ENCODE measurements at regions not wholly inside any gene's neighbourhood (a gene's known extent, or its start where the extent isn't known, plus 50 kb on each side); places are given as distances from the start of the nearest gene placed in this dataset.

- H2BK120ac ChIP-seq (ENCODE audit: insufficient read depth, low read length, poor library complexity): no peak overlapping the region
- no peak overlapping the region for H3K27ac ChIP-seq (ENCODE audit: low read depth, low read length)
- no peak overlapping the region for H3K14ac ChIP-seq (ENCODE audit: low read length)
- no peak overlapping the region for H3K4me2 ChIP-seq (ENCODE audit: low read length)
- H2BK5ac ChIP-seq (ENCODE audit: low read depth, low read length, poor library complexity): no peak overlapping the region
- H3K18ac ChIP-seq (ENCODE audit: low read length): no peak overlapping the region
- H4K12ac ChIP-seq (ENCODE audit: low read depth, low read length): no peak overlapping the region
- H3K9me3 ChIP-seq (ENCODE audit: insufficient read depth, low read depth, low read length): no peaks in the 10 kb centered on the region
- H4K91ac ChIP-seq (ENCODE audit: low read depth, low read length): no peak overlapping the region
- no peaks in the 10 kb centered on the region for H3K79me2 ChIP-seq (ENCODE audit: control insufficient read depth, insufficient read depth, low read length, poor library complexity)
- no peaks in the 10 kb centered on the region for H3K36me3 ChIP-seq (ENCODE audit: control insufficient read depth in 1 of 2, insufficient read depth in 2 of 2, low read length in 2 of 2)
- no peak overlapping the region for H3K4me3 ChIP-seq (ENCODE audit: low read depth, low read length)
- no peak overlapping the region for H3K9ac ChIP-seq (ENCODE audit: low read length)
- H3K4ac ChIP-seq (ENCODE audit: low read depth, low read length): no peak overlapping the region
- H3K27me3 ChIP-seq (ENCODE audit: insufficient read depth, low read length): no peaks in the 10 kb centered on the region
- no peak for DNase-seq
- no peak overlapping the region for H2BK12ac ChIP-seq (ENCODE audit: low read length)
- no peak overlapping the region for H4K8ac ChIP-seq (ENCODE audit: low read depth, low read length)
- no peak overlapping the region for H3K23ac ChIP-seq (ENCODE audit: low read length)
- WGBS (ENCODE audit: extremely low coverage, insufficient coverage, insufficient read length): no CpG with 5 or more reads among the region's 5 CpGs
- H3K79me1 ChIP-seq (ENCODE audit: low read length): no peaks in the 10 kb centered on the region
- H3K4me1 ChIP-seq (ENCODE audit: control insufficient read depth in 1 of 2, insufficient read depth in 2 of 2, low read length in 2 of 2): no peaks in the 10 kb centered on the region
- no peak overlapping the region for H2AK5ac ChIP-seq (ENCODE audit: low read length)
- H2AFZ ChIP-seq (ENCODE audit: insufficient read depth, low read length, poor library complexity): no peak overlapping the region
Measured at GRCh38 chr18:1840878-1841277, 730.4 kb downstream of the METTL4 start.

DNA sequence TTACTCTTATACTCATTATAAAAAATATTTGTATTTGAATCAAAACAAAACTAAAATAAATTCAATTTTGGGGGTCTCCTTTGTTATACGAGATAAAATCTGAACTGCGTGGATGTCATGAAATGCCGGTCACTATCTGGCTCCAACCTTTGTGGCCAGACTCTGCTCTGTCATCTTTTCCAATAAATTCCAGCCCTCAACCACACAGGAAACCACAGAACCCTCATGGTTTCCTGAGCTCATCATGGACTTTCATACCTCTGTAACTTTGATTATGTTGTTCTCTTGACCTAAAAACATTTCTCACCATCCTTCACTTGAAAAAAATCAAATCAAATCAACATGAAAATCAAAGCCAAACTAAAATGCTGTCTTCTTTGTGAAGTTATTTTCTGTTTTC is 724.7 kb downstream of the METTL4 start:
- Histone ChIP-seq H3K27me3 (ENCODE audit: insufficient read depth, low read length) (no peaks in the 10 kb centered on the region), H3K4me1 (ENCODE audit: control insufficient read depth in 1 of 2, insufficient read depth in 2 of 2, low read length in 2 of 2) (peaks cover 3 to 4% of the 10 kb centered on the region in 2 experiments), H3K4ac (ENCODE audit: low read depth, low read length) (no peak overlapping the region), H2BK12ac (ENCODE audit: low read length) (no peak overlapping the region), H3K4me3 (ENCODE audit: low read depth, low read length) (no peak overlapping the region), H2AFZ (ENCODE audit: insufficient read depth, low read length, poor library complexity) (no peak overlapping the region), H3K27ac (ENCODE audit: low read depth, low read length) (no peak overlapping the region), H2AK5ac (ENCODE audit: low read length) (no peak overlapping the region), H3K9ac (ENCODE audit: low read length) (no peak overlapping the region), H3K9me3 (ENCODE audit: insufficient read depth, low read depth, low read length) (no peaks in the 10 kb centered on the region), H3K79me1 (ENCODE audit: low read length) (no peaks in the 10 kb centered on the region), H4K91ac (ENCODE audit: low read depth, low read length) (no peak overlapping the region), H3K79me2 (ENCODE audit: control insufficient read depth, insufficient read depth, low read length, poor library complexity) (no peaks in the 10 kb centered on the region), H2BK120ac (ENCODE audit: insufficient read depth, low read length, poor library complexity) (no peak overlapping the region), H2BK5ac (ENCODE audit: low read depth, low read length, poor library complexity) (no peak overlapping the region), H4K8ac (ENCODE audit: low read depth, low read length) (no peak overlapping the region), H3K14ac (ENCODE audit: low read length) (no peak overlapping the region), H3K23ac (ENCODE audit: low read length) (no peak overlapping the region), H3K4me2 (ENCODE audit: low read length) (no peak overlapping the region), H3K36me3 (ENCODE audit: control insufficient read depth in 1 of 2, insufficient read depth in 2 of 2, low read length in 2 of 2) (no peaks in the 10 kb centered on the region), H3K18ac (ENCODE audit: low read length) (no peak overlapping the region), H4K12ac (ENCODE audit: low read depth, low read length) (no peak overlapping the region)
- no CpG with 5 or more reads among the region's 3 CpGs for WGBS (ENCODE audit: extremely low coverage, insufficient coverage, insufficient read length)
- no peak for DNase-seq

DNA sequence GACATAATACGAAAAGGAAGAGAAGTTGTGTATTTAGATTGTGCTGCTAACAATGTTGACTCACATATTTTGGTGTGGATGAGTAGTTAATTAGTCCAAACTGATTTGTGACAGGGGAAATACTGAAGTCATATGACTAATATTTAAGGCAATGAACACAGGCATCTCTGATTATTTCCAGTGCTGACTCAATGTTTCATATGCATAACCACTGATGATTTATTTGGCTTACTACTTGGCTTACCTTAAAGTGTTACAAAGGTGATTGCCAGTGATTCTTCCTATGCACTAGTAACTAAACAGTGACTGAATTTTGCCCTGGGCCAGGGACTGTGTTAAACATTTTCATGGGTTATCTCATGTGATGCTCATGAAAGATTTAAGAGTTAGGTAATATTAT is 722.6 kb downstream of the METTL4 start:
- Histone ChIP-seq H3K23ac (ENCODE audit: low read length) (no peak overlapping the region), H3K27ac (ENCODE audit: low read depth, low read length) (no peak overlapping the region), H3K36me3 (ENCODE audit: control insufficient read depth in 1 of 2, insufficient read depth in 2 of 2, low read length in 2 of 2) (no peaks in the 10 kb centered on the region), H4K12ac (ENCODE audit: low read depth, low read length) (no peak overlapping the region), H3K4me1 (ENCODE audit: control insufficient read depth in 1 of 2, insufficient read depth in 2 of 2, low read length in 2 of 2) (peaks cover 3 to 4% of the 10 kb centered on the region in 2 experiments), H3K9ac (ENCODE audit: low read length) (no peak overlapping the region), H2AFZ (ENCODE audit: insufficient read depth, low read length, poor library complexity) (no peak overlapping the region), H3K4me2 (ENCODE audit: low read length) (no peak overlapping the region), H2BK5ac (ENCODE audit: low read depth, low read length, poor library complexity) (no peak overlapping the region), H3K14ac (ENCODE audit: low read length) (no peak overlapping the region), H2BK12ac (ENCODE audit: low read length) (no peak overlapping the region), H3K9me3 (ENCODE audit: insufficient read depth, low read depth, low read length) (no peaks in the 10 kb centered on the region), H3K18ac (ENCODE audit: low read length) (no peak overlapping the region), H3K27me3 (ENCODE audit: insufficient read depth, low read length) (no peaks in the 10 kb centered on the region), H3K4ac (ENCODE audit: low read depth, low read length) (no peak overlapping the region), H3K4me3 (ENCODE audit: low read depth, low read length) (no peak overlapping the region), H3K79me2 (ENCODE audit: control insufficient read depth, insufficient read depth, low read length, poor library complexity) (no peaks in the 10 kb centered on the region), H2BK120ac (ENCODE audit: insufficient read depth, low read length, poor library complexity) (no peak overlapping the region), H3K79me1 (ENCODE audit: low read length) (no peaks in the 10 kb centered on the region), H4K8ac (ENCODE audit: low read depth, low read length) (no peak overlapping the region), H2AK5ac (ENCODE audit: low read length) (no peak overlapping the region), H4K91ac (ENCODE audit: low read depth, low read length) (no peak overlapping the region)
- WGBS (ENCODE audit: extremely low coverage, insufficient coverage, insufficient read length): no CpG with 5 or more reads among the region's 1 CpG
- no peak for DNase-seq

GRCh38 chr18:1849386-1849785 is 721.9 kb downstream of the METTL4 start:
- H4K91ac ChIP-seq (ENCODE audit: low read depth, low read length): no peak overlapping the region
- no peak overlapping the region for H4K12ac ChIP-seq (ENCODE audit: low read depth, low read length)
- no peak for DNase-seq
- no CpG with 5 or more reads among the region's 6 CpGs for WGBS (ENCODE audit: extremely low coverage, insufficient coverage, insufficient read length)
- no peak overlapping the region for H3K4me3 ChIP-seq (ENCODE audit: low read depth, low read length)
- H3K9me3 ChIP-seq (ENCODE audit: insufficient read depth, low read depth, low read length): no peaks in the 10 kb centered on the region
- no peak overlapping the region for H3K9ac ChIP-seq (ENCODE audit: low read length)
- H2AK5ac ChIP-seq (ENCODE audit: low read length): no peak overlapping the region
- no peaks in the 10 kb centered on the region for H3K79me2 ChIP-seq (ENCODE audit: control insufficient read depth, insufficient read depth, low read length, poor library complexity)
- H3K4ac ChIP-seq (ENCODE audit: low read depth, low read length): no peak overlapping the region
- no peak overlapping the region for H3K4me2 ChIP-seq (ENCODE audit: low read length)
- no peak overlapping the region for H2BK120ac ChIP-seq (ENCODE audit: insufficient read depth, low read length, poor library complexity)
- no peak overlapping the region for H2BK5ac ChIP-seq (ENCODE audit: low read depth, low read length, poor library complexity)
- H3K4me1 ChIP-seq (ENCODE audit: control insufficient read depth in 1 of 2, insufficient read depth in 2 of 2, low read length in 2 of 2): peaks cover 3 to 4% of the 10 kb centered on the region in 2 experiments
- H3K18ac ChIP-seq (ENCODE audit: low read length): no peak overlapping the region
- H3K27ac ChIP-seq (ENCODE audit: low read depth, low read length): no peak overlapping the region
- H4K8ac ChIP-seq (ENCODE audit: low read depth, low read length): no peak overlapping the region
- no peaks in the 10 kb centered on the region for H3K36me3 ChIP-seq (ENCODE audit: control insufficient read depth in 1 of 2, insufficient read depth in 2 of 2, low read length in 2 of 2)
- H2AFZ ChIP-seq (ENCODE audit: insufficient read depth, low read length, poor library complexity): no peak overlapping the region
- H3K27me3 ChIP-seq (ENCODE audit: insufficient read depth, low read length): no peaks in the 10 kb centered on the region
- H2BK12ac ChIP-seq (ENCODE audit: low read length): no peak overlapping the region
- H3K14ac ChIP-seq (ENCODE audit: low read length): no peak overlapping the region
- H3K23ac ChIP-seq (ENCODE audit: low read length): no peak overlapping the region
- H3K79me1 ChIP-seq (ENCODE audit: low read length): no peaks in the 10 kb centered on the region

All from trophoblast cell (in vitro differentiated cells and primary cell).